K562 (cell line): ENCODE measurements at regions not wholly inside any gene's neighbourhood (a gene's known extent, or its start where the extent isn't known, plus 50 kb on each side); places are given as distances from the start of the nearest gene placed in this dataset.
"Not testable (repeated sequence)": the region's sequence is repeated elsewhere in the genome, so short reads cannot be mapped to it uniquely, and the experiment has no call there.

Source experiments
- JUND ChIP-seq, 2 experiments: IDR thresholded peaks; 2 replicates in 1 of 2; 3 replicates in 1 of 2; pipeline ENCODE4 v1.6.1; 2011; ENCODE audit warnings: borderline replicate concordance in 2 of 2, low read depth in 2 of 2, low read length in 2 of 2, improper control_type of control experiment in 1 of 2, missing biosample characterization in 1 of 2, missing genetic modification characterization in 1 of 2, missing genetic modification reagents in 1 of 2
- KLF1 ChIP-seq: fragments of 450-650 bp; IDR thresholded peaks from 2 replicates; pipeline ENCODE4 v1.6.1; 2016; ENCODE audit warnings: missing genetic modification characterization, missing compliant biosample characterization
- NRF1 ChIP-seq, 2 experiments: fragments of 450-650 bp; IDR thresholded peaks in 1 of 2; conservative IDR thresholded peaks in 1 of 2; 2 replicates each; pipeline ENCODE4 v1.6.1; 2014; ENCODE audit warnings: mild to moderate bottlenecking in 2 of 2
- PCBP2 ChIP-seq: fragments of 200-400 bp; formaldehyde crosslinking; IDR thresholded peaks from 2 replicates; pipeline ENCODE4 v1.6.1; 2018; ENCODE audit warnings: low read length, low read depth, mild to moderate bottlenecking, moderate library complexity; ENCODE audit not compliant: poor library complexity, severe bottlenecking
- SREBF1 ChIP-seq: fragments of 150-350 bp; IDR thresholded peaks from 2 replicates; pipeline ENCODE4 v1.6.1; 2014; ENCODE audit warnings: antibody characterized with exemption, low read depth, low read length, borderline replicate concordance

DNA sequence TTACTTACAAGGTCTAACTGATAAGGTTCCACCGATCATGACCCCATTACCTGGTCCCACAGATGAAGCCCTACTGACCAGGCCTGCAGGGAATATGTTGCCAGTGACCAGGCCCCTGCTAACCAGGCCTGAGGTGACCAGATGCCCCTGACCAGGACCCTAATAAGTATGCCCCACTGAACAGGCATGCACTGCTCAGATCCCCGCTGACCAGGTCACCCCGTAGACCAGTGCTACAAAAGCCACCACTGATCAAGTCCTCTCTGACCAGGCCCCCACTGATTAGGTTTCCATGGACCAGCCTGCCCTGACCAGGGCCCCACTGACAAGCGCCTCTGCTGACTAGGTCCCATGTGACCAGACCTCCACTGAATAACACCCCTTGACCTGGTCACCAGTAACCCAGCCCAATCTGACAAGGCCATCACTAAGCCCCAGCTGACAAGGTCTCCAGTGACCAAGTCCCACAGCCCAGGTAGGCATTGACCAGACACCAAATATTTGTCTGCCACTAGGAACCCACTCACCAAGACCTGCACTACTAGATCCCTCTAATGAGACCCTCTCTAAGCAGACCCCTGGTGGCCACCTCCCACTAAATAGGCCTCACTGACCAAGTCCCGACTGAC lies 228.5 kb downstream of the CWH43 start:
- not testable (repeated sequence) for TF ChIP-seq PCBP2; JUND (IDR thresholded peaks at IDR 0.05; ENCODE audit: borderline replicate concordance, low read depth, low read length); JUND (tag; IDR thresholded peaks at IDR 0.05; ENCODE audit: borderline replicate concordance, low read depth, low read length); SREBF1; NRF1 (conservative IDR thresholded peaks at IDR 0.05 in 1 of 2, IDR thresholded peaks at IDR 0.05 in 1 of 2); KLF1
